ENCODE measurements at regions not wholly inside any gene's neighbourhood (a gene's known extent, or its start where the extent isn't known, plus 50 kb on each side); places are given as distances from the start of the nearest gene placed in this dataset.
A peak's percentile ranks its signal among the peaks of the same experiment; 100 is the strongest.

DNA sequence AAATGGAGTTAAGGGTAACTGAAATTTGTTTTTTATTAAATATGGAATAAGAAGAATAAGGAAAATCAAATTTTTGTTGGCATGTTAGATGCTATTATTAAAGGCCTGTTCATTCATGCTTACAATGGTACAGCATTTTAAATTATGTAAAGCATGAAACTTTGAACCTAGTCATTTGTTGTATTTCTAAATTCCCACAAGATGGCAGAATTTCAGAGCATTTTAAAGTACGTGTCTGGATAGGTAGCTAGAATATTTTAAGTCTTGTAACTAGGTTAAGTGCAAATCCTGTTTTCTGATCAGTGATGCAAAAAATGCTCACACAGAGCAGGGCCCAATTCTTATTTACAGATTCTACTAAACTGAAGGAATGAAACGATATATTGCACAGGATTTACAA is 585.6 kb upstream of the MIS18BP1 start:
- TF ChIP-seq CTCF (IDR thresholded peaks at IDR 0.05; ENCODE audit: low read depth, low read length) = peak; percentile 60
- no peak for TF ChIP-seq EZH2phosphoT487 (IDR thresholded peaks at IDR 0.05; ENCODE audit: low read depth)

All from OCI-LY3 (cell line).